HG02798 (cell line): ENCODE measurements at regions not wholly inside any gene's neighbourhood (a gene's known extent, or its start where the extent isn't known, plus 50 kb on each side); places are given as distances from the start of the nearest gene placed in this dataset.
"Not testable (repeated sequence)": the region's sequence is repeated elsewhere in the genome, so short reads cannot be mapped to it uniquely, and the experiment has no call there.

ENCODE experiments used
- ATAC-seq: cut with Tn5 transposase; IDR thresholded peaks from one replicate; pipeline ENCODE4 v1.9.1; 2021; ENCODE audit warnings: mild to moderate bottlenecking; ENCODE audit not compliant: unreplicated experiment, poor library complexity

- no peak for ATAC-seq
These were observed 513.9 kb downstream of the DIRAS2 start for GRCh38 chr9:90128587-90129190.

- no peak for ATAC-seq
These were observed 513.2 kb downstream of the DIRAS2 start for GRCh38 chr9:90129446-90129845.

GRCh38 chr9:90131568-90131967 is 511.1 kb downstream of the DIRAS2 start:
- no peak for ATAC-seq

GRCh38 chr9:90132866-90133265 is 509.8 kb downstream of the DIRAS2 start:
- ATAC-seq: no peak

GRCh38 chr9:90137801-90138200 is 504.8 kb downstream of the DIRAS2 start:
- no peak for ATAC-seq

- no peak for ATAC-seq
These were observed 502.3 kb downstream of the DIRAS2 start for GRCh38 chr9:90140131-90140818.

GRCh38 chr9:90141723-90142122 is 500.9 kb downstream of the DIRAS2 start:
- ATAC-seq: no peak

GRCh38 chr9:90142580-90142979 is 500.0 kb downstream of the DIRAS2 start:
- ATAC-seq: no peak

GRCh38 chr9:90147426-90147825 is 495.2 kb downstream of the DIRAS2 start:
- no peak for ATAC-seq

- ATAC-seq: no peak
These were observed 486.3 kb downstream of the DIRAS2 start for GRCh38 chr9:90156318-90156717.

GRCh38 chr9:90162326-90162725 is 480.3 kb downstream of the DIRAS2 start:
- no peak for ATAC-seq

- ATAC-seq: no peak
These were observed 479.8 kb downstream of the DIRAS2 start for GRCh38 chr9:90162819-90163218.

- ATAC-seq: no peak
These were observed 477.3 kb downstream of the DIRAS2 start for GRCh38 chr9:90165281-90165680.

- not testable (repeated sequence) for ATAC-seq
These were observed 476.2 kb downstream of the DIRAS2 start for GRCh38 chr9:90166374-90166773.

GRCh38 chr9:90167914-90168313 is 474.7 kb downstream of the DIRAS2 start:
- ATAC-seq: no peak

- ATAC-seq: no peak
These were observed 473.1 kb downstream of the DIRAS2 start for GRCh38 chr9:90169490-90169889.

- not testable (repeated sequence) for ATAC-seq
These were observed 468.7 kb downstream of the DIRAS2 start for GRCh38 chr9:90173935-90174334.

- ATAC-seq: not testable (repeated sequence)
These were observed 468.3 kb downstream of the DIRAS2 start for GRCh38 chr9:90174346-90174745.

GRCh38 chr9:90175257-90175656 is 467.4 kb downstream of the DIRAS2 start:
- no peak for ATAC-seq

GRCh38 chr9:90175865-90176264 is 466.8 kb downstream of the DIRAS2 start:
- no peak for ATAC-seq

- no peak for ATAC-seq
These were observed 465.7 kb downstream of the DIRAS2 start for GRCh38 chr9:90176901-90177300.

- no peak for ATAC-seq
These were observed 462.2 kb downstream of the DIRAS2 start for GRCh38 chr9:90180381-90180780.
